ENCODE measurements at regions not wholly inside any gene's neighbourhood (a gene's known extent, or its start where the extent isn't known, plus 50 kb on each side); places are given as distances from the start of the nearest gene placed in this dataset.
"Not testable (repeated sequence)": the region's sequence is repeated elsewhere in the genome, so short reads cannot be mapped to it uniquely, and the experiment has no call there.

DNA sequence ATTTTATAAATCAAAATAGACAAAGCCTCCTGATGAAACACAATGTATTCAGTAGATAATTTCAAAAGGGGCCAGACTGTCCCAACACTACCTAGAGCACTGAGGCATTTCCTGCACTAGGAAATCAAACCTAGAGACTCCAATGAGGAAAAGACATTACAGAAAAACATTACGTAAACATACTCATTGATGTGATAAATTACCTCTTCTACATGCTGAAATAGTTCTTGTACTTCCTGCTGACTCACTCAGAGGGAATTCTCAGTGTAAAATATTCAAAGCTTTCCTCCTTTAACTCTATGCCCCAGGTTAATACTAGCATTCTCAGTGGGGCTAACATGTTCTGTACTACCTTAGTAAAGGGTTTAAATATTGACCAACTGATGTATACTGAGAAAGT is 178.0 kb downstream of the ESM1 start:
- DNase-seq = peak; percentile 17

- no peak for DNase-seq
Observed at GRCh38 chr5:54804521-54804920, 180.9 kb downstream of the ESM1 start.

DNA sequence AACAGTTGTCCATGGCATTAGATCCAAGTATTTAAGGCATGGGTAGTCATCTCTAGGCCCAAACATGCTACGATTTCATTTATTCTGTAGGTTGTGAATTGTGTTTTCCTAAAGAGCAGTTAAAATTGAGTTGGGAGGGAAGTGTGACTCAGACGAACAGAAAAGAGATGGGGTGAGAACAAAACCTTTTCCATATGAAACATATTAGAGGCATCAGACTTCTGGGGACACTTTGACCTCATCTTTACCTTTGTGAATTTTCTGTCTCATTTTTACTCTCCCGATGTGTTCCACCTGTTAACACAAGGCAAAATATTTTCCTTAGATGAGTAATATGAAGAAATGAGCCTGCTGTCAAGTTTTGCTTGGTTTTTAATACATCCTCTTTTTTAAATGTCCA is 181.3 kb downstream of the ESM1 start:
- no peak for DNase-seq

- no peak for DNase-seq
Observed at GRCh38 chr5:54803471-54804011, 181.9 kb downstream of the ESM1 start.

GRCh38 chr5:54799645-54800044 is 185.7 kb downstream of the ESM1 start:
- DNase-seq = no peak

DNA sequence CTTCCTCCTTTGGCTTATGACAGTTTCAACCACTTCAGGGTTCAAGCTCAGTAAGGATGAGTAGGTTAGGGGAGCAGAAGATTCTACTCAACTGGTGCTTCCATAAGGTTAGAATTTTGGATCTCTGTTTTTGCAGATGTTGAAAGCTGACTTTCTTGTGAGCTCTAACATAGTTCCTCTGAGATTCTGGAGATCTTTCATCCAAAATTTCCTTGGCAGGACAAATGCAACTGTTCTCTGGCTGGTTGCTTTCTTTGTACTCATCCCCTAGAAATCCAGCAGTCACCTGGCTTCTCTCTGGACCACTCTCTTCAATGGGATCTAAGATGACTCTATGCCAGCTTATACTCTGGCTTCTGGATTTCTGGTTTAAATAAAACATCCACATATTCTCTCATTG is 189.6 kb downstream of the ESM1 start:
- no peak for DNase-seq

DNA sequence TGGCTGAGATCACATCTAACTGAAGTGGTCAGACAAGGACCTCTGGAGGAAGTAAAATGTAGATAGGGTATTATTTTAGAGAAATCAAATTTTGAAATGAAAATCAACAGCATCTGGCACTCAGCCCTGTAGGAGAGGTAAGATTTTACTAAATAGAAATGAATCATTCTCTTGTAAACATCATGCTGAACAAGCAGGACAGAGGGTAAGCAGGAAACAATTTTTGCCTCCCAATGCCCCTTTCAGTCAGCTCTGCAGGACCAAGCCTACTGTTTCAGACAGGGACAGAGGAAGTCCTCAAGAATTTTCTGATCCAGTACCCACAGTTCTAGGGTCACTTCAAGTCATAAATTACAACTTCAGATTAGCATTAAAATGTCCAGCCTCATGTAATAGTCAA is 190.1 kb downstream of the ESM1 start:
- DNase-seq = no peak

DNA sequence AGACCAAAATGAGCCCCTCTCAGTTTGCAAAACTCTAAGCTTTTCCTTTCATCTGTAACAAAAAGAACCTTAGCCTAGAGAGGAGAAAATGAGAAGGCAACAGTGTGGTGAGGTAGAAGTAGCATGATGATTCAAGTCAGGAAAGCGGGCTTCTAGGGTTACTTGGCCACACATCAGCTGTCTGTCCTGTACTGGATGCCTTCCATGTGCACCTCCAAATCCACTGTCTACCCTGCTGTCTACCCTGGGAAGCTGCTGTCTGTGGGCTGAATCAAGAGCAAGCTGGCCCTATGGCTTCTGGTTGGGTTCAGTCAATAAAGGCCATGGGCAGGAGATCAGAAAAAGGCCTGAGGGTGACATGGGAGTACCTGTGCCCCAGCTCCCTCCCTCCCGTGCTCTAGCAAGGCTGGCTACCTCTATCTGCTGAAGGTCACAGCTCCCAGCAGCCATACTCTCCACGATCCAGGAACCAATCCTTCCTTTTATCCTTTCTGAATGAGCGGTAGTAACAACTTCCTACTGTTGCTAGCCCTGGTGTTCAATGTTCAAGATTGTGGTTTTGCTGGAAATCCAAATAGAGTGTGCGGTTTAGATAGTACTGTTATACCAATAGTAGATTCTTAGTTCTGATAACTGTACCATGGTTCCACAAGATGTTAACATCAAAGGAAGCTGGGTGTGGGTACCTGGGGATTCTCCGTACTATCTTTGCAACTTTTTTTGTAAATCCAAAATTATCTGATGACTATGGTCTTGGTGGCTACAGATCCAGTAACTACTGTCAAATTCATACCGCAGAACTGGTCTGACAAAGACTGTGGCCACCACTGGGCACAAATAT is 191.0 kb downstream of the ESM1 start:
- DNase-seq = no peak

GRCh38 chr5:54793468-54794134 is 191.8 kb downstream of the ESM1 start:
- no peak for DNase-seq

GRCh38 chr5:54792611-54793404 is 192.6 kb downstream of the ESM1 start:
- no peak for DNase-seq

DNA sequence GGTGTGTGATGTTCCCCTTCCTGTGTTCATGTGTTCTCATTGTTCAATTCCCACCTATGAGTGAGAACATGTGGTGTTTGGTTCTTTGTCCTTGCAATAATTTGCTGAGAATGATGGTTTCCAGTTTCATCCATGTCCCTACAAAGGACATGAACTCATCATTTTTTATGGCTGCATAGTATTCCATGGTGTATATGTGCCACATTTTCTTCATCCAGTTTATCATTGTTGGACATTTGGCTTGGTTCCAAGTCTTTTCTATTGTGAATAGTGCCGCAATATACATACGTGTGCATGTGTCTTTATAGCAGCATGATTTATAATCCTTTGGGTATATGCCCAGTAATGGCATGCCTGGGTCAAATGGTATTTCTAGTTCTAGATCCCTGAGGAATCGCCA is 197.5 kb downstream of the ESM1 start:
- not testable (repeated sequence) for DNase-seq

- DNase-seq = no peak
Observed at GRCh38 chr5:54785729-54786591, 199.4 kb downstream of the ESM1 start.

GRCh38 chr5:54778783-54779182 is 206.6 kb downstream of the ESM1 start:
- DNase-seq = no peak

DNA sequence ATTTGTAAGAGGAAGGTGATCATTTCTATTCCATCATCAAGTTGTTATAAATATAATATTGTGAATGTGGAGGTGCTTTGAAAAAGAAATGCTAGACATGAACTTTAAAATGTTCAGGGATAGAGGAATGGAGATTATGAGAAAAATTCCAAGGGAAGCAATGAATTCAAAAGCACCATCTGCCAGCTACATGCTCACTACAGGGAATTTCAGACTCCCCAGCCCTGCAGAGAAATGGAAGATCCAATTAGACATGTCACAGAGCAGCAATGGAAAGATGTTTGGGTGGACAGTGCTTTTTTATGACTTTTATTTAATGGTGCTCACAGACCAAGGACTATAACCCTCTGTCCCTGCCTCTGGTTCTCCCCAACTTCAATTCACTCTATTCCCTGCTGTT is 209.7 kb downstream of the ESM1 start:
- no peak for DNase-seq

DNA sequence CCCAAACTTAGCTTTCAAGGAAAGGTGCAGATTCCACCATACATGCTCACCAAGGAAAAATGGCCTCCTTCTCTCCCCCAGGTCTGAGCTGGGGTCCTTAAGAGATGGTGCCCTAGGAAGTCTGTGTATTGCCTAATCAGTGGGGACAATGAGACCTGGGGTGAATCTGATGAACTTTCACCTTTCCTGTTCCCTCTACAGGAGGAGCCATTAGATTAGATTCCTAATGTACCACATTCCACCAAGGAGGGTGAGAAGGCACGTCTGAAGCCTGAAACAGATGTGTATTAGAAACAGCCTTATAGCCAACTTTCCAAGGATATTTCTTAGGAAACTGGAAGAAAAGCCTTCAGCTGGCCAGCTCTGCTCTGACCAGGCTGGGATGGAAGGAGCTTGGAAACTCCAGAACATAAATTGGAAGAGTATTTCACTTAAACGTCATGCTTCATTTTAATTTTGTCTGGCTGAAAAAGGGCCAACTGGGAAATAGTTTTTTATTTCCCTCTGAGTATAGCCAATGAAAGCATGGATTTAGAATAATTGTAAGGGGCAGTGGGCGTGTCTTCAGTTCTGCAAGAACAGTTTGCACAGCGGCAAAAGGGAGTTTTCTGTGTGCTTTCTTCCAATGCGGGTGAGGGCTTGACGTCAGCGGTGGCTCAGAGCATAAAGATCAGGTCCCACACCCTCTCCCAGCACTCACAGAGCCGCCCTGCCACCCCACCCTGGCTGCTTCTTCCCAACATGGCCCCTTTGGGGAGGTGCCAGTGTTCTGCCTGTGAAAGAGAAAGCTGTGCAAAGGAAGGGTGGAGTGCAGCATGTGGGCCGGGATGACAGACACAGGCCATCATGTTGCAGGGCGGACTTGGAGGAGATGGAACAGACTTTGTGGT is 210.9 kb downstream of the ESM1 start:
- no peak for DNase-seq

- DNase-seq = no peak
Observed at GRCh38 chr5:54772684-54773083, 212.7 kb downstream of the ESM1 start.

DNA sequence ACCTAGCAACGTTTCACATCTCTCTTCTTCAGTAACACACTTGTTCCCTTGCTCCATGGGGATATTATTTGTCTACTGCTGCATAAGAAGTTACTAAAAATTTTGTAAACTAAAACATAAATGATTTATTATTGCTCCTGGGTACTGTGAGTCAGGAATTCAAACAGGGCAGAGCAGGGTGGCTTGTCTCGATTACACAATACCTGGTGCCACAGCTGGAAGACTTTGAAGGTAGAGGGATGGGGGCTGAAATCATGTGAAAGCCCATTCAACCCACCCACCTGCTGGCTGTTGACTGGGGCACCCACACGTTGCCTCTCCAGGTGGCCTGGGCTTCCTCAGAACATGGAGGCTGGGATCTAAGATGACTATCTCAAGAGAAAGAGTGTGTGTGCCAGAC is 213.2 kb downstream of the ESM1 start:
- DNase-seq = no peak

DNA sequence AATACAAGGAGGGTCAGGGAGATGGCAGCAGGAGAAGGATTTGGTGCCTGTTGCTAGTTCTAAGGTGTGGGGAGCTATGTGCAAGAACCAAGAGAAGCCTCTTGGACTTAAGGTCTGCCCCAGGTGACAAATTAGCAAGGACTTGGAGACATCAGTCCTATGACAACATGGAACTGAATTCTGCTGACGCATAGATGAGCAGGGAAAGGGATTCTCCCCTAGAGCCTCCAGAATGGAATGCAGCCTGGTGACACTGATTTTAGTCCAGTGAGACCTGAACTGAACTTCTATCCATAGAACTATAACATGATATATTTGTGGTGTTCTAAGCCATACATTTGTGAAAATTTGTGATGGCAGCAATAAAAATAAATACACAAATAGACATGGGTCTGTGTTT is 215.6 kb downstream of the ESM1 start:
- no peak for DNase-seq

- no peak for DNase-seq
Observed at GRCh38 chr5:54769072-54769471, 216.3 kb downstream of the ESM1 start.

GRCh38 chr5:54766748-54767147 is 218.6 kb downstream of the ESM1 start:
- DNase-seq = no peak

Data from 8988T (cell line).